Brain pericyte (primary cell): ENCODE measurements at regions not wholly inside any gene's neighbourhood (a gene's known extent, or its start where the extent isn't known, plus 50 kb on each side); places are given as distances from the start of the nearest gene placed in this dataset.
"Not testable (repeated sequence)": the region's sequence is repeated elsewhere in the genome, so short reads cannot be mapped to it uniquely, and the experiment has no call there.

Experiments used
- DNase-seq: peaks from one replicate; pipeline ENCODE4 v3.0.0-alpha.2; 2012; ENCODE audit warnings: low read depth, low spot score

- DNase-seq: no peak
Observed at GRCh38 chr6:156601152-156602065, 175.8 kb upstream of the ARID1B start.

DNA sequence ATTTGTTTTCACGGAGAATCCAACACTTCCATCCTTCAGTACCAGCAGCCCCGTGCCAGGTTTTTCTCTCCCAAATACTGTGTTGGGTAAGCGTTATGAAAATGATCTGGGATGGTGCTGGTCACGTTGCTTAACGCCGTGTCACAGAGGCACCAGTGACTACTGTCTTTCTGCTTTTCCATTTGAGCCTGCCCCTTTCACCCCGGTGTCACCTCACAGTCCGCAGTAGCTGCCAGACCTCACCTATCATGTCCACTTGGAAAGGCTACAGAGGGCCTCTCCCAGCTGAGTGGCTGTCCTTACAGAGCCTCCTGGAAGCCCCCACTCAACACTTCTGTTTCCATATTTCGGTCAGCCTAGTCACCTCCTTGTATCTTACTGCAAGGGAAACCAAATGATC lies 176.5 kb upstream of the ARID1B start:
- no peak for DNase-seq

GRCh38 chr6:156599978-156600590 lies 177.1 kb upstream of the ARID1B start:
- DNase-seq: no peak

GRCh38 chr6:156599366-156599765 lies 177.8 kb upstream of the ARID1B start:
- DNase-seq: no peak

DNA sequence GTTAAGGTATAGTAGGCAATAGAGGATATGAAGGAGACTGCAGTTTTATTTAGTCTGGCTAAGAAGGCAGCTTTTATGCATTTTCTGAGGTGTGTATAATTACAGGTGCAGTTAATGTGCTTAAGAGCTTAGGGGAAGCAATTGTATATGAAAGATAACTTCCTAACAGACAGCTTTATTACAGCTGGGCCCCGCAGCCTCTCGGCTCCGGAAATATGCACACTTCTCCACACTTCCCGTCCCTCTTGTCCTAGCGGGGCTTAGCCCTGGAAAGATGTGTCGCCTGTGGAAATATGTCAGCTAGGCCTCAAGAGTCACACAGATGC lies 178.4 kb upstream of the ARID1B start:
- no peak for DNase-seq

GRCh38 chr6:156598071-156598854 lies 178.9 kb upstream of the ARID1B start:
- no peak for DNase-seq

DNA sequence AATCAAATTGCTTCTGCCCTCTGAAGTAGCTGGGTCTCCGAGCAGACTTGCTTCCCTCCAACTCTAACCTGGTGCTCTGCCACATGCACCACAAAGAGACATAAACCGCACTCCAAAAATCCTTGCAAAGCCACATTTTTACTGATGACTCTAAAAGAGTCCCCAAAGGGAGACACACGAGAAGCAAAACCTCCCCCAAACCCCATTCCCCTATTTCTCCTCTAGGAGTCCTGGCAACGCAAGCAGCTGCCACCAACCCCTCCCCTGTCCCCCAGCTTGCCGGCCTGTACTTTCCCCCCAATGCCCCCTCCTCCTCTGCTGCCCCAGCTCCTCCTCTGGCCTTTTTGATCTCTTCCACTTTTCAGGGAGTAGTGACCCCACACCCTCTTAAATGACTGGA lies 180.1 kb upstream of the ARID1B start:
- no peak for DNase-seq

- DNase-seq: no peak
Observed at GRCh38 chr6:156595476-156595875, 181.7 kb upstream of the ARID1B start.

- DNase-seq: no peak
Observed at GRCh38 chr6:156593893-156594292, 183.3 kb upstream of the ARID1B start.

DNA sequence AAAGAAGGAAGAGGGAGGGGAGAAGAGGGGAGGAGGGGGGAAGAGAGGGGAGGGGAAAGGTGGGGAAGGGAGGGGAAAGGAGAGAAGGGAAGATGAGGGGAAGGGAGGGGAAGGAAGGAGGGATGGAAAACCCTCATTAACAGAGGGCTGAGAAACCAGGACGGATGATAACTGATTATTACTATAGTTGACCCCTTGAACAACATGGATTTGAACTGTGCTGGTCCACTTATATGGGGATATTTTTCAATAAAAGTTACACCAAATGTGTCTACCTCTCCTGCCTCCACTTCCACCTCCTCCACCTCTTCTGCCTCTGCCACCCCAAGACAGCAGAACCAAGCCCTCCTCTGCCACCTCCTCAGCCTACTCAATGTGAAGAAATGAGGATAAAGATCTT lies 184.1 kb upstream of the ARID1B start:
- no peak for DNase-seq

DNA sequence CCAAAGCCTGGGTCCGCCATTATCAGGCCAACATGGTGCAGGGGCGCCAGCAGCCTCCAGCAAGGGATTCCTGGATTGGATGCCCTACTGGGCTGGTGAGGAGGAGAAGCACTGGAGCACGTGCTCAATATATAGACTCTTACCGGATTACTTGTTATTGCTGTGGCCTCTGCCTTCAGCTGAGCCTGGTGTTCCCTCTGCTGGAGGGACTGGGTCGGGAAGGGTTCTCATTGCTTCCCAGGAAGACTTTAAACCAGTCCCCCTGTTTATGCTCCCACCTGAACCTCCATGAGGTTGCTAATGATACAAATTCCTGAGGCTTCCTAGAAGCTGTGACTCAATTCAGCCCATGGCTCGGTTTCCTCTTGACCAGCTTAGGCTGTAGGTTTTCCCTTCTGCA lies 186.7 kb upstream of the ARID1B start:
- DNase-seq: no peak

DNA sequence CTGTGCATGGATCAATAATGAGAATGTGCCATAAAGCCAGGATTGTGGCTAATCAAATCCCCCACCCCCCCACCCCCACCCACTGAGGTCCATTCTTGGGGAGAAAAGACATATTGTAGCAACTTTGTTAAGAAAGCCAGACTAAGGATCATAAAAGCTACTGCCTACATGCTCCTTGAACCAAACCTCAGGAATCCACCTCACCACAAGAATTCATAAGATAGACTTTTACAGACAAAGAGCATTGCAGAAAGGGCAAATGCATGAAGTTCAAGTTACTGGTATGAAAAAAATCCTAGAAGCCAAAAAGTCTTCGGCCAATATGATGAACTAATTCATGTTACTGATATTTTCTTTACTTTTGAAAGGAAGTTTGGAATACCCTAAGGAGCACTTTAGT lies 187.9 kb upstream of the ARID1B start:
- no peak for DNase-seq

DNA sequence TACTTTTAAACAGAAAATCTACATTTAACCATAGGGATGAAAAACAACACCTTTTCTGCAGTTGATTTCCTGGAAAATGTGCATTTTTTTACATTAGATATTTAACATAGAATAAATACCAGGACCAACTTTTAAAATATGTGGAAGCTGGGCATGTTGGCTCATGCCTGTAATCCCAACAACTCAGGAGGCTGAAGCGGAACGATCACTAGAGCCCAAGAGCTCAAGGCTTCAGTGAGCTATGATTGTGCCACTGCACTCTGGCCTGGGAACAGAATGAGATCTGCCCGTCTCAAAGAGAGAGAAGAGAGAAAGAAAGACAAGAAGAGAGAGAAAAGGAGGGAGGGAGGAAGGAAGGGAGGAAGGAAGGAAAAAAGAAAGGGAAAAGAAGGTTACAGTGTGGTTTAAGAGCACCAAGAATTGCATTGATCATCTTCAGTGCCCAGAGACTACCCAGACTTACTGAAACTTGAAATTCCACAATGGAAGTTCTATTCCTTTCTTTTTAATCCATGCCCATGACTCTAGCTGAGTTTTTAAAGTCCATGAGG lies 189.4 kb upstream of the ARID1B start:
- no peak for DNase-seq

GRCh38 chr6:156587071-156587470 lies 190.1 kb upstream of the ARID1B start:
- DNase-seq: no peak

DNA sequence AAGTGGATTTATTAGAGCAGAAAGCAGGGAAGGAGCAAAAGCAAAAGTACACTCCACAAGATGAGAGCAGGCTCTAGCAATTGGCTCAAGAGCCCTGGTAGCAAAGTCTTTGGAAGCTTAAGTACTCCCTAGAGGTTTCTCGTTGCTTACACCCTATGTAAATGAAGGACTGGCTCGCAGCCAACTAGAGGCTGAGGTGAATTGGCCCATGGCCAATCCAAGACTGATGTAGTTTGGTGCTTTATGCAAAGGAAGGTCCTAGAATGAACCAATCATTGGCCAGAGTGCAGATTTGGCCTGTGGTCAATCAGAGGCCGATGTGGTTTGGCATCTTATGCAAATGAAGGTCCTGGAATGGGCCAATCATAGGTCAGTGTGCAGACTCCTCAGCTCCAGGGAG lies 191.3 kb upstream of the ARID1B start:
- DNase-seq: no peak

- DNase-seq: not testable (repeated sequence)
Observed at GRCh38 chr6:156584121-156584520, 193.1 kb upstream of the ARID1B start.

- no peak for DNase-seq
Observed at GRCh38 chr6:156583083-156583482, 194.1 kb upstream of the ARID1B start.

DNA sequence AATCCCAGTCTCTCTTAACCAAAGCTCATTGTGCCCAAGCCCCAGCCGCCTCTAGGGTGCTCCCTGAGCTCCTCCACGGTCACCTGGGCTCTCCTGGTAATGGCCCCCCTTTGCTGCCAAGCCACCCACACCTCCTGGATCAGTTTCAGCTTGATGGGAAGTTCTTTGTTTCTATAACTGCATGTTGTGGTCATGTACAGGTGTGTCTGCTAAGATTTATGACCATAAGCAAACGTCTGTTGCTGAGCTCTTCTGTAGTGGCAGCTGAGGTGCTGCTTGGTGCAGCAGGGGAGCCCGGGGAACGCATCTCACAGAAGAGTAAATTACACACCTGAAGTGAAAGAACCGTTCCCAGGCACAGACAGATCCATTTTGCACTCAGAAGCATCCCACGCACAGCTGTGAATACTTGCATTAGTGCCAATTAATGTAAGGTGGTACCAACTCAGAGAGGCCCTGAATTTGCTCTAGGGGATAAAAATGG lies 194.6 kb upstream of the ARID1B start:
- no peak for DNase-seq

DNA sequence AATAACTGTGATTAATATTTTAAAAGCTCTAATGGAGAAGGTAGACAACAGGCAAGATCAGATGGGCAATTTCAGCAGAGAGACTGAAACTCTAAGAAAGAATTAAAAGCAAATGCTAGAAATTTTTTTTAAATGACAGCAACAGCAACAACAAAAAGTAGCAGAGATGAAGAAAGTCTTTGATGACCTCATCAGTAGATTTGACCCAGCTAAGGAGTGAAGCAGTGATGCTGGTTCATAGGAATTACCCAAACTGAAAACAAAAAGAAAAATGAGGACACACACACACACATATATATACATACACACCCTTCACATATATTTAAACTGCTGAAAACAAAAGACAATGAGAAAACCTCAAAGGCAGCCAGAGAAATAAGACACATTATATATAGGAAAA lies 197.6 kb upstream of the ARID1B start:
- DNase-seq: no peak

DNA sequence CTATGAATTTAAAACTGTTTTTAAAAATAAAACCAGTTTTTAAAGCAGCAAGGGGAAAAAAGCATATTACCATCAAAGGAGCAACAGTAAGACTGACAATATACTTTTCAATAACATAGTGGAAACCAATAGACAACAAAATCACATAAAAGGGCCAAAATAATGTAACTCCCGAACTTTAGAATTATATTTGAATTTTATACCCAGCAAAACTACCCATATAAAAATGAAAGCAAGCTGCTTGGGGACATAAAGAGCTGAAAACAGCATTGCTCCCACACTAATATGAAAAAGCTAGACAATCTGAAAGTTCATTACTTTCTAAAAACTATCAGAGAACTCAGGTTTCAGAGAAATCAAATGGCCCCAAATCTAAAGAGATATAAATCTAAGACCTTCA lies 199.4 kb upstream of the ARID1B start:
- no peak for DNase-seq

- DNase-seq: no peak
Observed at GRCh38 chr6:156575361-156575760, 201.8 kb upstream of the ARID1B start.

GRCh38 chr6:156564807-156565149 lies 212.4 kb upstream of the ARID1B start:
- DNase-seq: no peak
